ENCODE measurements at regions not wholly inside any gene's neighbourhood (a gene's known extent, or its start where the extent isn't known, plus 50 kb on each side); places are given as distances from the start of the nearest gene placed in this dataset.

- Mint-ChIP-seq H3K4me1 (no peaks in the 10 kb centered on the region), H3K27ac (no peak overlapping the region)
These were observed 577.5 kb upstream of the SORCS1 start for GRCh38 chr10:107741971-107742370.

GRCh38 chr10:107740962-107741690 is 576.6 kb upstream of the SORCS1 start:
- H3K4me1 Mint-ChIP-seq: no peaks in the 10 kb centered on the region
- Histone ChIP-seq H3K36me3 (ENCODE audit: insufficient read depth, low read length) (no peaks in the 10 kb centered on the region), H3K4me3 (ENCODE audit: low read length in 2 of 2) (no peak overlapping the region), H3K4me1 (ENCODE audit: insufficient read depth, low read length) (no peaks in the 10 kb centered on the region), H3K9me3 (ENCODE audit: control insufficient read depth in 1 of 2, low read length in 2 of 2) (no peaks in the 10 kb centered on the region), H3K27ac (ENCODE audit: low read depth, low read length) (no peak overlapping the region), H3K27me3 (ENCODE audit: insufficient read depth, low read length) (no peaks in the 10 kb centered on the region)
- ChIA-PET POLR2A (ENCODE audit: partially characterized antibody) (no interaction called here), CTCF (ENCODE audit: partially characterized antibody) (no interaction called here)
- intact Hi-C loops (cut with micrococcal nuclease): no loop called here
- DNase-seq: no peak
- no peak overlapping the region for H3K4me3 Mint-ChIP-seq
- H3K9me3 Mint-ChIP-seq: peaks cover 0 to 27% (median 14%) of the 10 kb centered on the region in 8 donors
- no peaks in the 10 kb centered on the region for H3K27me3 Mint-ChIP-seq
- no peak overlapping the region for H3K27ac Mint-ChIP-seq
- H3K36me3 Mint-ChIP-seq: no peaks in the 10 kb centered on the region

More at GRCh38 chr10:107741971-107742370, 577.5 kb upstream of the SORCS1 start:
- no peak overlapping the region for H3K4me3 ChIP-seq (ENCODE audit: low read length in 2 of 2)
- no peak for DNase-seq
- no peaks in the 10 kb centered on the region for H3K36me3 Mint-ChIP-seq
- no peaks in the 10 kb centered on the region for H3K9me3 ChIP-seq (ENCODE audit: control insufficient read depth in 1 of 2, low read length in 2 of 2)
- H3K36me3 ChIP-seq (ENCODE audit: insufficient read depth, low read length): no peaks in the 10 kb centered on the region
- no peaks in the 10 kb centered on the region for H3K4me1 ChIP-seq (ENCODE audit: insufficient read depth, low read length)
- ChIA-PET CTCF (ENCODE audit: partially characterized antibody) (no interaction called here), POLR2A (ENCODE audit: partially characterized antibody) (no interaction called here)
- no peak overlapping the region for H3K27ac ChIP-seq (ENCODE audit: low read depth, low read length)
- H3K4me3 Mint-ChIP-seq: no peak overlapping the region
- H3K27me3 ChIP-seq (ENCODE audit: insufficient read depth, low read length): no peaks in the 10 kb centered on the region
- intact Hi-C loops (cut with micrococcal nuclease): no loop called here
- peaks cover 0 to 31% (median 14%) of the 10 kb centered on the region in 8 donors for H3K9me3 Mint-ChIP-seq
- no peaks in the 10 kb centered on the region for H3K27me3 Mint-ChIP-seq

GRCh38 chr10:107739951-107740350 is 575.4 kb upstream of the SORCS1 start:
- Mint-ChIP-seq H3K4me3 (no peak overlapping the region), H3K4me1 (no peaks in the 10 kb centered on the region), H3K9me3 (peaks cover 0 to 31% (median 15%) of the 10 kb centered on the region in 8 donors), H3K36me3 (no peaks in the 10 kb centered on the region), H3K27ac (no peak overlapping the region), H3K27me3 (no peaks in the 10 kb centered on the region)
- Histone ChIP-seq H3K27me3 (ENCODE audit: insufficient read depth, low read length) (no peaks in the 10 kb centered on the region), H3K9me3 (ENCODE audit: control insufficient read depth in 1 of 2, low read length in 2 of 2) (peaks cover 0 to 1% of the 10 kb centered on the region in 2 donors), H3K4me3 (ENCODE audit: low read length in 2 of 2) (no peak overlapping the region), H3K27ac (ENCODE audit: low read depth, low read length) (no peak overlapping the region), H3K36me3 (ENCODE audit: insufficient read depth, low read length) (no peaks in the 10 kb centered on the region), H3K4me1 (ENCODE audit: insufficient read depth, low read length) (no peaks in the 10 kb centered on the region)
- ChIA-PET CTCF (ENCODE audit: partially characterized antibody) (no interaction called here), POLR2A (ENCODE audit: partially characterized antibody) (no interaction called here)
- DNase-seq: no peak
- intact Hi-C loops (cut with micrococcal nuclease): no loop called here

- intact Hi-C loops (cut with micrococcal nuclease): no loop called here
- Histone ChIP-seq H3K27ac (ENCODE audit: low read depth, low read length) (no peak overlapping the region), H3K36me3 (ENCODE audit: insufficient read depth, low read length) (no peaks in the 10 kb centered on the region), H3K4me1 (ENCODE audit: insufficient read depth, low read length) (no peaks in the 10 kb centered on the region), H3K4me3 (ENCODE audit: low read length in 2 of 2) (no peak overlapping the region), H3K27me3 (ENCODE audit: insufficient read depth, low read length) (no peaks in the 10 kb centered on the region), H3K9me3 (ENCODE audit: control insufficient read depth in 1 of 2, low read length in 2 of 2) (peaks cover 0 to 12% of the 10 kb centered on the region in 2 donors)
- H3K27me3 Mint-ChIP-seq: no peaks in the 10 kb centered on the region
- no peak overlapping the region for H3K27ac Mint-ChIP-seq
- no peak overlapping the region for H3K4me3 Mint-ChIP-seq
- H3K36me3 Mint-ChIP-seq: no peaks in the 10 kb centered on the region
- POLR2A ChIA-PET (ENCODE audit: partially characterized antibody): no interaction called here
- no peak for DNase-seq
- H3K4me1 Mint-ChIP-seq: no peaks in the 10 kb centered on the region
- CTCF ChIA-PET (ENCODE audit: partially characterized antibody): no interaction called here
- peaks cover 0 to 50% (median 31%) of the 10 kb centered on the region in 8 donors for H3K9me3 Mint-ChIP-seq
These were observed 569.0 kb upstream of the SORCS1 start for GRCh38 chr10:107733328-107734130.

GRCh38 chr10:107732045-107732444 is 567.5 kb upstream of the SORCS1 start:
- CTCF ChIA-PET (ENCODE audit: partially characterized antibody): no interaction called here
- POLR2A ChIA-PET (ENCODE audit: partially characterized antibody): no interaction called here
- H3K36me3 Mint-ChIP-seq: no peaks in the 10 kb centered on the region
- H3K27me3 Mint-ChIP-seq: no peaks in the 10 kb centered on the region
- peaks cover 0 to 12% of the 10 kb centered on the region in 2 donors for H3K9me3 ChIP-seq (ENCODE audit: control insufficient read depth in 1 of 2, low read length in 2 of 2)
- no peak for DNase-seq
- H3K9me3 Mint-ChIP-seq: peaks cover 2 to 46% (median 30%) of the 10 kb centered on the region in 8 donors
- H3K27ac ChIP-seq (ENCODE audit: low read depth, low read length): no peak overlapping the region
- no peak overlapping the region for H3K4me3 Mint-ChIP-seq
- H3K4me1 ChIP-seq (ENCODE audit: insufficient read depth, low read length): no peaks in the 10 kb centered on the region
- no peaks in the 10 kb centered on the region for H3K27me3 ChIP-seq (ENCODE audit: insufficient read depth, low read length)
- no peaks in the 10 kb centered on the region for H3K36me3 ChIP-seq (ENCODE audit: insufficient read depth, low read length)
- no peak overlapping the region for H3K27ac Mint-ChIP-seq
- intact Hi-C loops (cut with micrococcal nuclease): no loop called here
- H3K4me3 ChIP-seq (ENCODE audit: low read length in 2 of 2): peak overlapping the region in 1 of 2 donors; percentile 2
- H3K4me1 Mint-ChIP-seq: no peaks in the 10 kb centered on the region

GRCh38 chr10:107728807-107729206 is 564.3 kb upstream of the SORCS1 start:
- H3K9me3 ChIP-seq (ENCODE audit: control insufficient read depth in 1 of 2, low read length in 2 of 2): peaks cover 0 to 4% of the 10 kb centered on the region in 2 donors
- H3K4me3 ChIP-seq (ENCODE audit: low read length in 2 of 2): no peak overlapping the region
- intact Hi-C loops (cut with micrococcal nuclease): no loop called here
- POLR2A ChIA-PET (ENCODE audit: partially characterized antibody): no interaction called here
- H3K4me1 ChIP-seq (ENCODE audit: insufficient read depth, low read length): no peaks in the 10 kb centered on the region
- no peak for DNase-seq
- Mint-ChIP-seq H3K4me3 (no peak overlapping the region), H3K4me1 (no peaks in the 10 kb centered on the region), H3K27ac (no peak overlapping the region), H3K9me3 (peaks cover 5 to 34% (median 26%) of the 10 kb centered on the region in 8 donors), H3K27me3 (no peaks in the 10 kb centered on the region), H3K36me3 (no peaks in the 10 kb centered on the region)
- no peaks in the 10 kb centered on the region for H3K36me3 ChIP-seq (ENCODE audit: insufficient read depth, low read length)
- H3K27ac ChIP-seq (ENCODE audit: low read depth, low read length): no peak overlapping the region
- CTCF ChIA-PET (ENCODE audit: partially characterized antibody): no interaction called here
- no peaks in the 10 kb centered on the region for H3K27me3 ChIP-seq (ENCODE audit: insufficient read depth, low read length)

- H3K9me3 Mint-ChIP-seq: peaks cover 2 to 35% (median 19%) of the 10 kb centered on the region in 8 donors
- H3K4me3 Mint-ChIP-seq: no peak overlapping the region
- H3K4me1 ChIP-seq (ENCODE audit: insufficient read depth, low read length): no peaks in the 10 kb centered on the region
- no peak for DNase-seq
- no peaks in the 10 kb centered on the region for H3K4me1 Mint-ChIP-seq
- no peaks in the 10 kb centered on the region for H3K27me3 Mint-ChIP-seq
- no peaks in the 10 kb centered on the region for H3K27me3 ChIP-seq (ENCODE audit: insufficient read depth, low read length)
- no peaks in the 10 kb centered on the region for H3K36me3 ChIP-seq (ENCODE audit: insufficient read depth, low read length)
- no peaks in the 10 kb centered on the region for H3K36me3 Mint-ChIP-seq
- H3K4me3 ChIP-seq (ENCODE audit: low read length in 2 of 2): no peak overlapping the region
- no peak overlapping the region for H3K27ac ChIP-seq (ENCODE audit: low read depth, low read length)
- no peak overlapping the region for H3K27ac Mint-ChIP-seq
- intact Hi-C loops (cut with micrococcal nuclease): no loop called here
- CTCF ChIA-PET (ENCODE audit: partially characterized antibody): no interaction called here
- POLR2A ChIA-PET (ENCODE audit: partially characterized antibody): no interaction called here
- no peaks in the 10 kb centered on the region for H3K9me3 ChIP-seq (ENCODE audit: control insufficient read depth in 1 of 2, low read length in 2 of 2)
These were observed 563.3 kb upstream of the SORCS1 start for GRCh38 chr10:107727767-107728317.
